Medulla oblongata (tissue), 1 donor: ENCODE measurements at regions not wholly inside any gene's neighbourhood (a gene's known extent, or its start where the extent isn't known, plus 50 kb on each side); places are given as distances from the start of the nearest gene placed in this dataset.
A peak's percentile ranks its signal among the peaks of the same experiment; 100 is the strongest.

ENCODE experiments used
- DNase-seq: peaks from one replicate; pipeline ENCODE4 v3.0.0-alpha.2; 2015; ENCODE audit errors: extremely low spot score

- DNase-seq: no peak
Observed at GRCh38 chr2:28694364-28694763, 57.3 kb upstream of the PPP1CB start.

- DNase-seq: peak; percentile 37
Observed at GRCh38 chr2:28695245-28695647, 56.4 kb upstream of the PPP1CB start.

GRCh38 chr2:28696261-28696660, 55.4 kb upstream of the PPP1CB start:
- DNase-seq: no peak

GRCh38 chr2:28697602-28698149, 54.0 kb upstream of the PPP1CB start:
- no peak for DNase-seq

GRCh38 chr2:28698545-28698944, 53.1 kb upstream of the PPP1CB start:
- DNase-seq: no peak
